Iris pigment epithelial cell (primary cell): ENCODE measurements at regions not wholly inside any gene's neighbourhood (a gene's known extent, or its start where the extent isn't known, plus 50 kb on each side); places are given as distances from the start of the nearest gene placed in this dataset.

Source experiments
- DNase-seq: peaks from one replicate; pipeline ENCODE4 v3.0.0-alpha.2; 2011; ENCODE audit warnings: low read depth

DNA sequence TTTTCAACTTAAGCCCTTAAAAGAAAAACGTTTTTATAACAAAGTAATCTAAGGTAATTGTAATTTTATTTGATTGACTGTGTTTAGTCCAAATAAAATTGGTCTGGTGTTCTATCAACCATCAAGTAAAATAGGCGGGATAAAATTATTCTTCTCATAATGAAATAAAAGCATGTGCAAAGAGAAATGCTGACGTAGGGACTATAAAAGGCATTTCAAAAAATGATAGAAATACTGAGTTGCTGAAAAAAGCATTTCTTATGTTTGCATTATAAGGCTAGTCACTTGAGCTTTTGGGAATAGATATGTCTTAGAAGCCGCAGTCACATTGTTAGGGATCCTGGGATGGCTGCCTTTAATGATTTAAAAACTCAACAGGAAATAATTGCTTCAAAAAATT, 608.0 kb upstream of the JAG1 start:
- DNase-seq, result no peak

DNA sequence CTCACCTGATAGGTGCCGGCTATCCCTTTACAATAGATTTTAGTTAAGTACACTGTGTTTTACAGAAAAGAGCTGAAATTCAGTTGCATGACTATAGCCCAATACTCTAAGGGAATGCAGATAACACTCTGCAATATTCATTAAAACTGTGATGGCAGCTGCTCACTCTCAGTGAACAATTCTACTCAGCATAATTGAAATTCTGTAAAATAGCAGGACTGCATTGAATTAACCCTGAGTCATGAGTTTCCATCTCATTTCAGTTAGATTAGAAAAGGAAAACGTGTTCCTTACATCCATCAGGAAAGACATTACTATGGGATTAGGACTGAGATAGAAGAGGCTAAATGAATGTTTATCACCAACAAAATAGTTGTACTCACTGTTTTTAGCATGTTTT, 613.3 kb upstream of the JAG1 start:
- DNase-seq, result no peak

- DNase-seq, result no peak
Measured at GRCh38 chr20:11296221-11296620, 621.5 kb upstream of the BTBD3 start.

GRCh38 chr20:11296951-11297350, 620.7 kb upstream of the BTBD3 start:
- DNase-seq, result peak; percentile 11

- no peak for DNase-seq
Measured at GRCh38 chr20:11301699-11302098, 616.0 kb upstream of the BTBD3 start.

DNA sequence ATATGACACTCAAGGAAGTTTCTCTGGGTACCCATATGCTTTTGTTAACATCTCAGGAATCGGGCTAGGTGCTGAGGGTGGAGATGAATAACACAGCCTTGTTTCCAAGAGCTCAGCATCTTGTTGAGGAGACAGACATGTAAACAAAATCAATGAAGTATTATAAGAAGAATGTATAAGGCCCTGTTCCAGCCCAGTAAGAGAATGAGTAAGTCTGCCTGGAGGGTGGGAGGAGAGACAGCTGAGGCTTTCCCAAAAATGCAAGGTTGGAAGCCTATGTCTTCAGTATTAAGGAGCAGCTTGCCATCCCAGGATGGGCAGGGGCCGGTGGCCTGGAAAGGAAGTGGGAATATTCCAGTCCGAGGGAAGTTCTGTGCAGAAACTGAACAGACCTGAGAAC, 615.3 kb upstream of the BTBD3 start:
- peak; percentile 72 for DNase-seq

DNA sequence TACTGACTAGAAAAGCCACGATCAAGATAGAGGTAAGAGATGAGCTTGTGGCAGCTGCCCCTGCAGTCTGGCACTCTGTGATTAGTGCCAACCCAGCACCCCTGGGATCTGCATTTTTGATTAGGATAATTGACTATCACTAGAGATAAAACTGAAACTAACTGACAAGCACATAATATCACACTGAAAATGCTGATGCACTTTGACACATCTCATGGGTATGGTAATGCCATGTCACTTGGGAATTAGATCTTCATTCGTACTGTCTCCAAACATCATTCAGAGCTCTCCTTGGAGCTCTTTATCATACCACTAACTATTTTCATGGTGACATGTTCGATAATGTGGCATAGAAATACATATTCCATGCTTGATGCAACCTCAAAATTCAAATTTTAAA, 612.9 kb upstream of the BTBD3 start:
- no peak for DNase-seq

- no peak for DNase-seq
Measured at GRCh38 chr20:11305406-11305805, 612.3 kb upstream of the BTBD3 start.

- DNase-seq, result no peak
Measured at GRCh38 chr20:11311659-11312224, 606.0 kb upstream of the BTBD3 start.

- no peak for DNase-seq
Measured at GRCh38 chr20:11315525-11315924, 602.2 kb upstream of the BTBD3 start.

GRCh38 chr20:11316244-11316643, 601.4 kb upstream of the BTBD3 start:
- no peak for DNase-seq

- no peak for DNase-seq
Measured at GRCh38 chr20:11320033-11320432, 597.7 kb upstream of the BTBD3 start.

GRCh38 chr20:11323816-11324215, 593.9 kb upstream of the BTBD3 start:
- DNase-seq, result no peak

DNA sequence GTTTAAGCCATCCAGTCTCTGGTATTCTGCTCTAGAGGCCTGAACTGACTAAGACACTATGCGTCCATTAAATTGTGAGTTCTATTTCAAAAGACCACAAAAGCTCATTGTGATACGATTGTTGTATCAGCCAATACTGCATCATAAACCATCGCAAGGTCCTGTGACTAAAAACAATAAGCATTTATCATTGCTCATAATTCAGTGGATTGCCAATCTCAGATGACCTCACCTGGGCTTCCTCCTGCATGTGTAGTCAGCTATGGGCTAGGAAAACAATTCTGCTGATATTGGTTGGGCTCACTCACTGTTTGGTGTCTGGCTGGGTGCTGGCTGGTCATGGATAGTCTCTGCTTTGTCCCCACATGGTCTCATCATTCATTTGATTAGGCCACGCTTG, 592.7 kb upstream of the BTBD3 start:
- no peak for DNase-seq

DNA sequence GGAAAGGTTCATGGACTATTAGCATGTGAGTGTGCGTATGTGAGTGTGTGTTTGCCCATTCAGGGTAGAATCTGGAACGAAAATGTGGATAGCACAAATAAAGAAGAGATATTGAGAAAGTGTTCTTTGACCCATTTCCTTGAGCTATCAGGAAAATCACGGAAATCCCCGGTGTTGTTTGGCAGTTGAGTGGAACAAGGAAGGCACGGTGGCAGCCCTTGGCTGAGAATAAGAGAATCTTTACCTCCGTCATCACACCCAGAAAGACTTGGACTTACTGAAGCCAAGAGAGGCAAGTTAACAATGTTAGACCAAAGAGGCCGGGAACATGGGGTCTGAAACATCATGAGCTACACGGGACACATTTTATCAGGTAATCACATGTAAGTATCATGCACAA, 588.9 kb upstream of the BTBD3 start:
- DNase-seq, result no peak

- DNase-seq, result peak; percentile 29
Measured at GRCh38 chr20:11329271-11329670, 588.4 kb upstream of the BTBD3 start.

DNA sequence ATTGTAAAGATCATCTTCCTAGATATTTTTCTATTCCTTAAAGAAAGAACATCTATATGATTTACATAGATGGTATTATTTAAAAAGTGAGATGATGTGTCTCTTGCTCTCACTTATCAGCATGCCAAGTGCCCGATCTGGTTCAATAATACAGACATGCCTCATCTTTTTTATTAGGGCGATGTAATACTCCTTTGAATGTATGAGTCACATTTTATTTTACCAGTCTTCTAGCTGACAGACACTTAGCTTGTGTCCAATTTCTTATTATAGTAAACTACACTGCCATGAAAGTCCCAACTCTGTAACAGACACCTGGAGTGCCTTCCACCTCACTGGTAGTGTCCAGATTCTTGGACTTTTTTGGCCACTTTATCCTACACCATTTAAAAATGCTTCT, 586.6 kb upstream of the BTBD3 start:
- peak; percentile 36 for DNase-seq

- peak; percentile 69 for DNase-seq
Measured at GRCh38 chr20:11332381-11332780, 585.3 kb upstream of the BTBD3 start.

DNA sequence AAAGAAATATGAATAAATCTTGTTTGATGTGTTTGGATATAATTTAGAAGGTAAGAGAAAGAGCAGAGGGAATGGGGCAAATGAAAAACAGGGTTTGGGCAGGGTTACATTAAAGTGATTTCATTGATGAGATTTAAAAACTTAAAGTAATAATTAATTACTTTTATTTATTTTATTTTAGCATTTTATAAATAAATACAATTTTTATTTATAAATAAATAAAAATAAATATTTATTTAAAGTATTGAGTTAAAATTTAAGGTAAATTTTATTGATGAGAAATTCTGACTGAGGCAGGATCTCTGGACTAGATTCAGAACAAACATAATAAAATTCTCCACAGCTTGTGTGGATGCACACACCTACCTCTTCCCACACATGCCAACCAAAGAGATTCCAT, 584.1 kb upstream of the BTBD3 start:
- DNase-seq, result no peak

DNA sequence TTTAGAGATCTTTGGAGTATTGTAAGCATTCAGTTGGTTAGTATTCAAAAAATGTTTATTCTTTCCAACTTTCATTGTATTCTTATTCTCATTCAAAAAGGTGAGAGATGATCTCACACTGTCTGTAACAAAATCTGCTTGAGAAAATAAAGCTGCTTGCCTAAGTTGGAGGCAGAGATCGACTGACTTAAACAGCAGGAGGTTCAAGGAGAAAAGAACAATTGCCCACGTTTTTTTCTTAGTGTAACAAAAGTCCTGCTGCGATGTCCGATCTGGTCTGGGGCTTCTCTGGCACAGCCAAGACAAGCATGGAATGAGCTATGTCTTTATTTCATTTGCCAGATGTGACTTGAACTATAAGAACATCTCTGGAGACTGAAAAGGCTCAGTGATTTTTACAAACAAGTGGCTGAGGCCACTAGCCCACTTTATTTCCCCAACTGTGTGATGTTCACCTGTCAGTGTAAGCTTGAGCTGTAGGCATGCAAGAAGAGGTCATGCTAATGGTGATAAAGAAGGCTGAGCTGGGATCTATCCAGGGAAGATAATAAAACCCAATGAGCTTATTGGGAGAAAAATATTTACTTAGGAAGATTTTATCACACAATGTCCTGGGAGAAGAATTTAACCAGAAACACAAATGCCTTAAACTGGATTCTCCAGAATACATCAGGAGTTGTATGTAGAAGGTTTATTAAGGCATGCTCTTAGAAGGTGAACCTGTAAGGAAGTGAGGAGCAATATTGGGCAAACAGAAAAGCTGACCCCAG, 580.1 kb upstream of the BTBD3 start:
- no peak for DNase-seq

- peak; percentile 88 for DNase-seq
Measured at GRCh38 chr20:11338496-11339306, 579.0 kb upstream of the BTBD3 start.

- no peak for DNase-seq
Measured at GRCh38 chr20:11344939-11345338, 572.8 kb upstream of the BTBD3 start.

GRCh38 chr20:11347738-11348137, 570.0 kb upstream of the BTBD3 start:
- DNase-seq, result no peak
